PC-9 (cell line): ENCODE measurements at regions not wholly inside any gene's neighbourhood (a gene's known extent, or its start where the extent isn't known, plus 50 kb on each side); places are given as distances from the start of the nearest gene placed in this dataset.
"Not testable (repeated sequence)": the region's sequence is repeated elsewhere in the genome, so short reads cannot be mapped to it uniquely, and the experiment has no call there.

Experiments
- BruUV-seq: library from RNA; stranded (reverse); fragments of 400-500 nt; replicated peaks from 2 replicates; lab custom pipeline; 2021; lab: Mats Ljungman, UMichigan
- CTCF ChIA-PET: fragments of 300-600 bp; sonication (Branson Sonifier 250); formaldehyde crosslinking; loops from one replicate; lab custom pipeline; 2022; ENCODE audit warnings: antibody characterized with exemption; lab: Charles Lee
- POLR2A ChIA-PET: fragments of 300-600 bp; sonication (Branson Sonifier 250); formaldehyde crosslinking; loops from one replicate; lab custom pipeline; 2022; ENCODE audit warnings: antibody characterized with exemption; ENCODE audit not compliant: unreplicated experiment; lab: Charles Lee
- DNase-seq, 2 experiments: peaks; one replicate each; pipeline versions ENCODE4 v3.0.0 to v3.0.0-alpha.2; 2015 to 2022; ENCODE audit warnings: mixed read lengths in 1 of 2
- H2AFZ ChIP-seq: fragments of 200-600 bp; sonication (generic); 2 replicates; pipeline ENCODE4 v1.8.1; 2017; ENCODE audit warnings: antibody characterized with exemption
- H3F3A ChIP-seq: fragments of 200-600 bp; sonication (generic); 2 replicates; pipeline ENCODE4 v1.8.1; 2017; ENCODE audit warnings: antibody characterized with exemption, mild to moderate bottlenecking, low read depth; ENCODE audit not compliant: insufficient read depth
- H3K27ac ChIP-seq: fragments of 200-600 bp; sonication (generic); 2 replicates; pipeline ENCODE4 v1.6.1; 2016; ENCODE audit warnings: mixed run types
- H3K27me3 ChIP-seq: fragments of 200-600 bp; sonication (generic); 2 replicates; pipeline ENCODE4 v1.6.1; 2016; ENCODE audit warnings: low read depth, mixed run types; ENCODE audit not compliant: insufficient read depth
- H3K36me3 ChIP-seq: fragments of 200-600 bp; sonication (generic); 2 replicates; pipeline ENCODE4 v1.6.1; 2016; ENCODE audit warnings: low read depth, mixed run types
- H3K4me1 ChIP-seq: fragments of 200-600 bp; sonication (generic); replicated peaks from 2 replicates; pipeline ENCODE4 v1.6.1; 2016; ENCODE audit warnings: mixed run types; ENCODE audit not compliant: insufficient read depth
- H3K4me2 ChIP-seq: fragments of 200-600 bp; sonication (generic); 2 replicates; pipeline ENCODE4 v1.6.1; 2017; ENCODE audit warnings: mixed run types
- H3K4me3 ChIP-seq: fragments of 200-600 bp; sonication (generic); 2 replicates; pipeline ENCODE4 v1.6.1; 2016; ENCODE audit warnings: mixed run types
- H3K79me2 ChIP-seq: fragments of 200-600 bp; sonication (generic); 2 replicates; pipeline ENCODE4 v1.6.1; 2017; ENCODE audit warnings: low read depth, mixed run types
- H3K9me2 ChIP-seq: fragments of 200-600 bp; sonication (generic); 2 replicates; pipeline ENCODE4 v1.8.1; 2017; ENCODE audit warnings: mild to moderate bottlenecking; ENCODE audit not compliant: insufficient read depth
- H3K9me3 ChIP-seq: fragments of 200-600 bp; sonication (generic); 2 replicates; pipeline ENCODE4 v1.8.1; 2016; ENCODE audit warnings: low read depth; ENCODE audit not compliant: insufficient read depth
- H4K20me1 ChIP-seq: fragments of 200-600 bp; sonication (generic); 2 replicates; pipeline ENCODE4 v1.8.1; 2017; ENCODE audit not compliant: insufficient read depth
- CTCF ChIP-seq: fragments of 200-600 bp; sonication (generic); conservative IDR thresholded peaks from 2 replicates; pipeline ENCODE4 v1.6.1; 2017; ENCODE audit warnings: mixed run types, antibody characterized with exemption, mild to moderate bottlenecking, moderate library complexity
- EZH2 ChIP-seq: fragments of 200-600 bp; sonication (generic); IDR thresholded peaks from 2 replicates; pipeline ENCODE4 v1.8.0; 2017; ENCODE audit warnings: antibody characterized with exemption, low read depth
- intact Hi-C: fragments of 100-400 bp; cut with micrococcal nuclease; formaldehyde crosslinking; loops from one replicate; pipeline ENCODE4 v1.10.0; 2022; ENCODE audit not compliant: unreplicated experiment

DNA sequence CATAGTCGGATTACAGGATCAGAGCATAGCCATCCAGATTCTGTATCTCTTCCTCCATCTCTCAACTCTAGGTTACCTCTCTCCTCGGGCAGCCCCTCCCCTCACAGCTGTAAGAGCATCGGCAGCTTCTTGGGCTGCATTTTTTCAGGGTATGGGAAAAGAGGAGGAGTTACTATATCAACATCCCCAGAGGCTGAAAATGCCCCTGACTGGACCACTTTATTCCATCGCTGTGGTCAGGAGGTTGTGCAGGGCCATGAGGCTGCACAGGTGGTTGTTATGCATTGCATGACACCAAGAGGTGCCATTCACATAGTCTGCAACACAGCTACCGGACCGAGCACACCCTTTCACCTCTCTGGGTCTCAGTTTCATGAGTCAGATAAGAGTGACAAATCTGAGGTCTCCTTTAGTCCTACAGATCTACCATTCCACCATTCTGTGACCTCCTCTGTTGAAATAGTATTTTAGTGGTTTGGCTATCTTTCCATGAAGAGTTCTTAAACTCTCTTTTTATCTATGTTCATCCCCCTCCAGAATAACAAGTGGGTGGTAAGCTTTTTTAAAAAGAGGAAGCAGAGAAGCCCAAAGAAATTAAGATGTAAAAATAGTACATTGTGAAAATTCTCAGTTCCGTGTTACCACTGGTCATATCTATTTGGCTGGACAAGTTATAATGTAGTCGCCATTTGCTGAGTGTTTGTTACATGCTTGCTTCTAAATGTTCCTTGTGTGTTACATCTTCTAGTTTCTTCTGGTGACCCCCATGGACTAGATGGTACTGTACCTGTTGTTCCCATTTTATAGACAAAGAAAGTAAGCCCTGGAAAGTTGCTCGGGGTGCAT lies 56.6 kb upstream of the SLC1A4 start:
- H3K4me1 ChIP-seq: no peaks in the 10 kb centered on the region
- H4K20me1 ChIP-seq: no peaks in the 10 kb centered on the region
- ChIA-PET POLR2A (interaction anchor here (0.6 kb wide), 1 partner anchor 77 kb away, joined by 3 read pairs; no protein-coding TSS in a partner anchor), CTCF (no interaction called here)
- H3K36me3 ChIP-seq: no peaks in the 10 kb centered on the region
- no TSS peak for BruUV-seq
- no peak overlapping the region for H2AFZ ChIP-seq
- H3K9me2 ChIP-seq: no peaks in the 10 kb centered on the region
- H3F3A ChIP-seq: no peaks in the 10 kb centered on the region
- peaks cover 34% of the 10 kb centered on the region for H3K27me3 ChIP-seq
- intact Hi-C loops: no loop called here
- H3K79me2 ChIP-seq: no peaks in the 10 kb centered on the region
- no peak for DNase-seq
- H3K4me3 ChIP-seq: no peak overlapping the region
- no peaks in the 10 kb centered on the region for H3K9me3 ChIP-seq
- no peak overlapping the region for H3K27ac ChIP-seq
- no peak for TF ChIP-seq CTCF
- no peak for TF ChIP-seq EZH2
- no peak overlapping the region for H3K4me2 ChIP-seq

DNA sequence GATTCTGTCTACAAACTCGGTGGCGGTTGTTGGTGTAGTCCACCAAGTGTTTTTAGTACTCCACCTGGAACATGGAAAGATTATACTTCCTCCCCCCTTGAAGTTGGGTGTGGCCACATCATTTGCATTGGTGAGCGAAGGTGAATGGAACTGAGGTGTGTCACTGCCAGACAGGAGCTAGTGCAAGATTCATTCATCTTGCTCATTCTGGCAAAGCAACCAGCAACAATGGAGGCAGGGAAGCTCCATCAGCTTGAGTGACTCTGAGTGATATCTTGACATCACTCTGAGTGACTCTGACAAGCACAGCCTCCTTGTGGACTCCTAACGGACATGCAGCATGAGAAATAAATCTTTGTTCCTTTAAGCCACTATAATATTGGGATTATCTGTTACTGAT lies 54.7 kb upstream of the SLC1A4 start:
- DNase-seq: no peak
- ChIA-PET POLR2A (no interaction called here), CTCF (no interaction called here)
- no peak overlapping the region for H3K4me3 ChIP-seq
- TF ChIP-seq EZH2: no peak
- no peak for TF ChIP-seq CTCF
- BruUV-seq: no TSS peak
- H3K9me2 ChIP-seq: no peaks in the 10 kb centered on the region
- no peaks in the 10 kb centered on the region for H3K4me1 ChIP-seq
- no peaks in the 10 kb centered on the region for H3K79me2 ChIP-seq
- peaks cover 30% of the 10 kb centered on the region for H3K27me3 ChIP-seq
- intact Hi-C loops: no loop called here
- H3K4me2 ChIP-seq: no peak overlapping the region
- H3F3A ChIP-seq: no peaks in the 10 kb centered on the region
- no peak overlapping the region for H2AFZ ChIP-seq
- no peaks in the 10 kb centered on the region for H3K36me3 ChIP-seq
- no peaks in the 10 kb centered on the region for H3K9me3 ChIP-seq
- no peaks in the 10 kb centered on the region for H4K20me1 ChIP-seq
- no peak overlapping the region for H3K27ac ChIP-seq

DNA sequence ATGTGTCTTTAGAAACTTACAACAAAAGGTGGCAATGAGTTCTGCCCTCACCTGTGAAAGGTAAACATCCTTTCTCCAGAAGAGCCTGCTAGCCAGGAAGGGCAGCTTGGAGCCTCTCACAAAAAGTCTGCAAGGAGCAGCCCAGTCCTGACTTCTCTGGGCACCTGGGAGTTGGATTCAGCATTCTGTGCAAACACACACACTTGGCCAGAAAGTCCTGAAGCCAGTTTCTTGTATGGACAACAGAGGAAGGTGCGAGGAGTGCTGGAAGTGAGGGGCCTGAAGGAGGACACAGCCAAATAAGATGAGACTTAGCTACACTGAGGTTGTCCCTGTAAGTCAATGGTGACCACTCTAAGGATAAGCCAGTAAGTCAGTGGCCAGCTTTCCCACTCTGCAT lies 52.4 kb upstream of the SLC1A4 start:
- peaks cover 9% of the 10 kb centered on the region for H3K27me3 ChIP-seq
- H2AFZ ChIP-seq: no peak overlapping the region
- POLR2A ChIA-PET: no interaction called here
- H3K4me1 ChIP-seq: no peaks in the 10 kb centered on the region
- H4K20me1 ChIP-seq: no peaks in the 10 kb centered on the region
- BruUV-seq: no TSS peak
- no peaks in the 10 kb centered on the region for H3K9me2 ChIP-seq
- H3K4me2 ChIP-seq: no peak overlapping the region
- intact Hi-C loops: no loop called here
- CTCF ChIA-PET: no interaction called here
- no peak for TF ChIP-seq CTCF
- no peak for TF ChIP-seq EZH2
- no peaks in the 10 kb centered on the region for H3F3A ChIP-seq
- H3K9me3 ChIP-seq: no peaks in the 10 kb centered on the region
- no peak overlapping the region for H3K4me3 ChIP-seq
- no peaks in the 10 kb centered on the region for H3K36me3 ChIP-seq
- no peak for DNase-seq
- H3K79me2 ChIP-seq: no peaks in the 10 kb centered on the region
- H3K27ac ChIP-seq: no peak overlapping the region

DNA sequence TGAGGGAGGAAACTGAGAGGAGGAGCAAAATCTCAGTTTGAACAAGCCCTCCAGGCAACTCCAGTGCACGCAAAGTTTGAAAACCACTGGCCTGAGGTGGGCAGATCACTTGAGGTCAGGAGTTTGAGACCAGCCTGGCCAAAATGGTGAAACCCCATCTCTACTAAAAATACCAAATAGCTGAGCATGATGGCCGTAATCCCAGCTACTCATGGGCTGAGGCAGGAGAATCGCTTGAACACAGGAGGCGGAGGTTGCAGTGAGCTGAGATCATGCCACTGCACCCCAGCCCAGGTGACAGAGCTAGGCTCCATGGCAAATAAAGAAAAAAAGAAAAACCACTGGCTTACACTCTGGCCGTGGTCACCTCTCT lies 51.9 kb upstream of the SLC1A4 start:
- H3K4me1 ChIP-seq, H3K79me2 ChIP-seq, CTCF ChIA-PET, H3K27ac ChIP-seq, H2AFZ ChIP-seq, BruUV-seq, H4K20me1 ChIP-seq, intact Hi-C loops, H3K4me3 ChIP-seq, DNase-seq, H3K36me3 ChIP-seq, H3K9me3 ChIP-seq, H3K4me2 ChIP-seq, H3F3A ChIP-seq, H3K27me3 ChIP-seq, H3K9me2 ChIP-seq: not testable (repeated sequence)
- POLR2A ChIA-PET: interaction anchor here (0.6 kb wide), 1 partner anchor 11 kb away, joined by 16 read pairs; no protein-coding TSS in a partner anchor
